ELF-1 (cell line): ENCODE measurements at regions not wholly inside any gene's neighbourhood (a gene's known extent, or its start where the extent isn't known, plus 50 kb on each side); places are given as distances from the start of the nearest gene placed in this dataset.

ENCODE experiments used
- DNase-seq: peaks from one replicate; pipeline ENCODE4 v3.0.0-alpha.2; 2016; ENCODE audit warnings: low read depth, low spot score

DNA sequence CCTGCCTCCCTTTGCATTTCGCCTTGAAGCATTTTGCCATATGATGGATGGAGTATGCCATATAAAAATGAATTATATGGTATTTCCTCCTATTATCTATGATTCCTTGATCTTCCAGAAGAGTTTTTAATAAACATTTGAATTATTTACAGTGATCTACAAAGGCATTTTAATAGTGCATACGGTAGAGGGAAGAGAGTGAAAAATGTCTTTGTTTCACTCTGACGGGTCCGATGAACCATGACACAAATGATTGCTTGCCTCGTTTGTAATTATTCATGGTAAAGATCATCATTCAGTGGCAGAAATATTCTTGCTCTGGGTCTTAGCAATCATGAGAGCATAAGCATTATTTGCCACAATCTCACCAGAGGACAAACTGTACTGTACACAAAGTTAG, 1010.9 kb downstream of the NTRK3 start:
- DNase-seq = no peak

- DNase-seq = no peak
Measured at GRCh38 chr15:87243474-87243873, 1013.1 kb downstream of the NTRK3 start.

- DNase-seq = no peak
Measured at GRCh38 chr15:87239582-87240230, 1016.8 kb downstream of the NTRK3 start.

- DNase-seq = no peak
Measured at GRCh38 chr15:87238451-87239068, 1018.0 kb downstream of the NTRK3 start.

GRCh38 chr15:87228460-87228859, 1028.1 kb downstream of the NTRK3 start:
- DNase-seq = no peak

DNA sequence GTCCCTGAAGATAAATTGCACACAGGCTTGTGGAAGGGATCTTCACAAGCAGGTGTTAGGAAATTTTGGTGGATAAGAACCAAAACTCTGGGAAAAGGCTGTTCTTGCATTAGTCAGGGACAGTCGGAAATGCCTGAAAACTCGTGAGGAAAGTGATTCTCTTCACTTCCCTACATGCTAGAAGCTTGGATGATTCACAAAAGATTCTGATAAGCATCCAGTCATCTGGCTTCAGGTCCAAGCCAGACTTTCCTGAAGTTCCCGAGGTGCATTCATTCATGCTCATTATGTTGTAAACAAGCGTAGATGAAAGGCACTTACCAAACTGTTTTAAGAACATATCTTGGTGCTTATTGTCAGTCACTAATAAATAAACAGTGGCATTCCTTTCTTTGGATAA, 1028.7 kb downstream of the NTRK3 start:
- DNase-seq = no peak

- DNase-seq = no peak
Measured at GRCh38 chr15:87225436-87225835, 1031.1 kb downstream of the NTRK3 start.

- DNase-seq = no peak
Measured at GRCh38 chr15:87224404-87224803, 1032.1 kb downstream of the NTRK3 start.

DNA sequence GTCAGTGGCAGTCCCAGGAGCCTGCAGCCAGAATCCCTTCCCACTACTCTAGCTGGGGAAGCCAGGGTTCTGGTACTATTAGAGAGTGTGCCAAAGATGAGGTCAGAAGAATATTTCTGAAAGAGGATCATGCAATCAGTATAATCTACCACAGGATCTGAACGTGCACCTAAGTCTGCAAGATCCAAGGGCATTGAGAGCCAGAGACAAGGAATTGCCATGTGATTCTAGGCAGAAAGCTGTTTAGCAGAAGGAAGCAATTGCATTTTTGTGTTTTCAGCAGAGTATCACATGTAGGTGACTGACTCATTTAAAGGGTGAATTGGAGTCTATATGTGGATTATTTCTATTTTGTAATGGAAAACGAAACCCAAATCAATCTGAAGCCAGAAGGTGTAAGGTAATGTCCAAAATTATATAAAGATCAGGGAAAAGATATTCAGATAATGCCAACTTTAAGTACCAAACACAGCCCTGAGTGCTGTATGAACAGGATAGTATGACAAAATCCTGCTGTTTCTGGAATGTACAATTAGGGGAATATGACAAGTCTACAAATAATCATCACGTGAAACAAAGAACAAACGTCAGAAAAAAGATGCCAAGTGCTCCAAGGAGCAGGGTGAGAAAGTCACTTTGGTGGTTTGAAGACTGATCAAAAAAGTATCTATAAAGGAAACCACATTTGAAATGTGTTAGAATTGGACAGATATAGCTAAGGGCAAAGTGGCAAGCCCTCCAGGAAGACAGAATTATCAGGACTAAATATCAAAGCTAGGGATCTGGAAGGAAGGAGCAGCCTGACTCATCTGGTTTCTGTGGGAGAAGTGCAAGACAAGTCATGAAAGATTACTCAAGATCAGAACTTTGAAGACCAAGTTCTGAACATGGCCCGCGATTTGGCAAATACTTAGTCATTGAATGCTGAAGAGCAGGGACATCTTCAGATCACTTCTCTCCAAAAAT, 1036.6 kb downstream of the NTRK3 start:
- no peak for DNase-seq

- no peak for DNase-seq
Measured at GRCh38 chr15:87215100-87215499, 1041.4 kb downstream of the NTRK3 start.

- DNase-seq = no peak
Measured at GRCh38 chr15:87213626-87214025, 1042.9 kb downstream of the NTRK3 start.

GRCh38 chr15:87212041-87212440, 1044.5 kb downstream of the NTRK3 start:
- DNase-seq = no peak

GRCh38 chr15:87211547-87211946, 1045.0 kb downstream of the NTRK3 start:
- no peak for DNase-seq

- no peak for DNase-seq
Measured at GRCh38 chr15:87209891-87210689, 1046.4 kb downstream of the NTRK3 start.

DNA sequence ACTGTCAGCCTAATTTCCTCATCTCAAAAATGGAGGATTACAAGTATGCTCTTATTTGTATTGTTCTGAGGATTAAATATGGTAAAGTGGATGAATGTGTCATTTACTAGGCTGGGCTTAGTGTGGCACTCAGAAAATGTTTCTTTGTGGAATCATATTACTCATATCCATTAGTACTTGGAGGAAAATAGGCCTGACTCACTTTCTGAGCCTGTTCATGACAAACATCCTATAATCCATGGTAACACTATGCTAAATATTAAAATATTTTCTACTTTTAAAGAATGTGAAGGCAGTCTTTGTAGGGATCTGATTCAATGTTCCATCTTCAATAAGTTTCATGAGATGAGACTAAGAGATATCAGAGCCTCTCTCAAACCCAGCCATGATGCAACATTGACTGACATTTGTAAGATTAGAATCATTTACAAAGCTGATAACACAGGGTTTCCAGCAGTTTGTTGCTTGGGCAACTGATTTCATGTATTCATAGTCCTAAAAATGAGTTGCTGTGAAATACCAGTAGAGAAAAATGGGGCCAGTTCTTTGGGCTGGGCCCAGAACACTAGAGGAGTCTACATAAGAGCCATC, 1048.5 kb downstream of the NTRK3 start:
- no peak for DNase-seq

DNA sequence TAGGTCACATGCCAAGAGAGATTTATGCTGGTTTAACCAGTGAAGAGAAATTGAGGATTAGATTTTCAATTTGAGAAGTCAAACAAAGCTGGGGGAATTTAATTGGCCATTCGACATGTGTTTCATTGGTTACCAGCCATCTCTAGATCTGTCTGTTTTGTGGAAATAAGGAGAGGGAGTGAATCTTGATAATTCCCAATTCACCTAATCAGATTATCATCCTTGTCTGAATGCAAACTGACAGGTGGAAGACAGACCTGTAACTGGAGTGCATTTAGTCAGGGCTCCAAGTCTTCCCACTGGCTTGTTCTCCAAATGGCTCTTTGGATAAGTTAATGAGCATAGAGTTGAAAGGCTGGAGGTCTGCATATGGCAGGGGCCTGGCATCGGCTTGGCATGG, 1049.3 kb downstream of the NTRK3 start:
- no peak for DNase-seq

- DNase-seq = no peak
Measured at GRCh38 chr15:87201986-87202385, 1054.6 kb downstream of the NTRK3 start.

GRCh38 chr15:87200149-87200548, 1056.4 kb downstream of the NTRK3 start:
- no peak for DNase-seq

DNA sequence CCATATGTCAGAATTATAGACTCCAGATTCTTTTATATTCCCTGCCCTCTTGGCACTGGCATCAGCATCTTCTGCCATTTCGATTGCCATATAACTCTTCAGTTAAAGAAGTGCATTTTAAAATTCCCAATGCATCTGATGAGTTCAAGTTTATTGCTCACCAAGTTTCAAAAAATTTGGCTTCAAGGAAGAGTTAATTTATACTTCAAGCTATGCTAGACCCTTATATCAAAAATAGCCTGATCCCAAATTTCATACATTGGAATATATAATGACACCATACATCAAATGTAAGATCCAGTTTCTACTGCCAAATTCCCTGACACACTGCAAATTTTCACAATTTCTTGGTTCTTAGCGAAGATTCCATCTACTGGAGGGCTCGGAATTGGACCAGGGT, 1058.6 kb downstream of the NTRK3 start:
- DNase-seq = no peak

DNA sequence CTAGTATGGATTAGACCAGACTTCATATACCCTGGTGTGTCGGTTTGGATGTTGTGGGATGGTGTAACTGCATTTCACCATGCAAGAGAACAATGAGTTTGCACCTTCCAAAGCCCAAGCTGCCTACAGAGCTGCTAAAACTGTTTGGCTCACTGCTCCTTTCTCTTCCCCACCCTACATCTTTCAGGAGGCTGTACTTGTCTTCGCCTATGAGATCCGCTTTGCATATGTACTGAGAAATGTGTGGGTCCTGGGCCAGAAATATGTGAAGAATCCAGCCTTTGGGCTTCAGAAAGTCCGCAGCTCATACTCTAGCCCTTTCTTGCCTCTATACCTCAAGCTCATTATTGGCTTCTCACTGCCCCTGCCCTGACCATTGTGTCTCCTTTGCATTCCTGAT, 1060.0 kb downstream of the NTRK3 start:
- DNase-seq = peak; percentile 16

DNA sequence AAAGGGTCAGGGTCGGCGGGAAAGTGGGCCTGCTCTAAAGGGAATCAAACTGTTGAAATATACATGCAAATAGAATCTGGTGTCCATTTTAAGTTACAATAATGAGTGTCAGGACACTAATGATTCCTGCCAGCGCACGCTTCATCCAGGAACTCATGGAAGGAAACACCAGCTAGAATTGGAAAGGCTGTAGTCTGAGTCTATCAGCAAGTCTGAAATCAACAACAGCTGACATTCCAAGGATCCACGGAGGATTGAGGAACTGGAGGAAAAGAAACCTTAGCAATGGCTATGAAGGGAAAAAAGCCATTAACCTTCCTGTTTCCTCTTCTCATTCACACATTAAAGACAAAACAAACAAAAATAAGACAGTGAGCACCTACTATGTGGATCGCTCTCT, 1063.1 kb downstream of the NTRK3 start:
- no peak for DNase-seq
